IMR-90 (cell line): ENCODE measurements at regions not wholly inside any gene's neighbourhood (a gene's known extent, or its start where the extent isn't known, plus 50 kb on each side); places are given as distances from the start of the nearest gene placed in this dataset.

Experiments
- ATAC-seq: fragments of 200-7000 bp; cut with Tn5 transposase; 2 replicates; pipeline ENCODE4 v1.9.1; 2020; ENCODE audit warnings: low read depth, mild to moderate bottlenecking, moderate library complexity
- BruUV-seq: library from RNA; stranded (reverse); fragments of 400-500 nt; replicated peaks from 2 replicates; lab custom pipeline; 2021; lab: Mats Ljungman, UMichigan
- CTCF ChIA-PET: fragments of 300-600 bp; formaldehyde crosslinking; extraction: SDS; loops from one replicate; lab custom pipeline; 2021; ENCODE audit warnings: antibody characterized with exemption; lab: Yijun Ruan, JAX
- POLR2A ChIA-PET: fragments of 300-600 bp; sonication (Branson Sonifier 250); formaldehyde crosslinking; loops from one replicate; lab custom pipeline; 2022; ENCODE audit warnings: antibody characterized with exemption; ENCODE audit not compliant: unreplicated experiment; lab: Charles Lee
- DNase-seq: peaks from one replicate; pipeline ENCODE4 v3.0.0; 2013
- H2AFZ ChIP-seq: replicated peaks from 2 replicates; pipeline ENCODE3; 2013; ENCODE audit warnings: low read length, mild to moderate bottlenecking; ENCODE audit not compliant: poor library complexity
- H2AK5ac ChIP-seq: 2 replicates; pipeline ENCODE4 v1.6.1; 2013; ENCODE audit warnings: low read depth, low read length, inconsistent platforms
- H2AK9ac ChIP-seq: replicated peaks from 2 replicates; pipeline ENCODE3; 2013; ENCODE audit warnings: mild to moderate bottlenecking, low read depth, low read length, moderate library complexity; ENCODE audit not compliant: poor library complexity
- H2BK120ac ChIP-seq: 2 replicates; pipeline ENCODE4 v1.6.1; 2013; ENCODE audit warnings: low read depth, low read length, inconsistent platforms
- H2BK15ac ChIP-seq: 3 replicates; pipeline ENCODE4 v1.6.1; 2013; ENCODE audit warnings: low read depth, low read length, inconsistent platforms
- H2BK20ac ChIP-seq: 2 replicates; pipeline ENCODE4 v1.6.1; 2013; ENCODE audit warnings: low read depth, mild to moderate bottlenecking, inconsistent platforms, low read length, moderate library complexity
- H2BK5ac ChIP-seq: 2 replicates; pipeline ENCODE4 v1.6.1; 2013; ENCODE audit warnings: mild to moderate bottlenecking, low read depth, low read length, inconsistent platforms; ENCODE audit not compliant: poor library complexity, severe bottlenecking
- H3K14ac ChIP-seq: replicated peaks from 2 replicates; pipeline ENCODE4 v1.6.1; 2013; ENCODE audit warnings: low read depth, low read length, inconsistent platforms
- H3K18ac ChIP-seq: 2 replicates; pipeline ENCODE4 v1.6.1; 2013; ENCODE audit warnings: low read depth, low read length, control low read depth
- H3K23ac ChIP-seq: 2 replicates; pipeline ENCODE4 v1.6.1; 2013; ENCODE audit warnings: low read depth, low read length, inconsistent platforms
- H3K27ac ChIP-seq: 2 replicates; pipeline ENCODE4 v1.5.1; 2013; ENCODE audit warnings: mild to moderate bottlenecking, control low read depth, low read length; ENCODE audit not compliant: insufficient read depth
- H3K27me3 ChIP-seq: 2 replicates; pipeline ENCODE4 v1.6.1; 2013; ENCODE audit warnings: low read length; ENCODE audit not compliant: control insufficient read depth, insufficient read depth
- H3K36me3 ChIP-seq: 2 replicates; pipeline ENCODE4 v1.6.1; 2013; ENCODE audit warnings: low read length, mixed read lengths; ENCODE audit not compliant: control insufficient read depth, insufficient read depth
- H3K4ac ChIP-seq: 2 replicates; pipeline ENCODE4 v1.6.1; 2013; ENCODE audit warnings: low read depth, low read length, inconsistent platforms
- H3K4me1 ChIP-seq: 2 replicates; pipeline ENCODE4 v1.6.1; 2013; ENCODE audit warnings: low read length, mixed read lengths; ENCODE audit not compliant: control insufficient read depth, insufficient read depth
- H3K4me2 ChIP-seq: 2 replicates; pipeline ENCODE4 v1.6.1; 2013; ENCODE audit warnings: low read depth, mild to moderate bottlenecking, control low read depth, low read length, moderate library complexity
- H3K4me3 ChIP-seq: 2 replicates; pipeline ENCODE4 v1.5.1; 2013; ENCODE audit warnings: low read depth, mild to moderate bottlenecking, control low read depth, low read length, moderate library complexity; ENCODE audit not compliant: insufficient read depth
- H3K56ac ChIP-seq: 2 replicates; pipeline ENCODE4 v1.6.1; 2013; ENCODE audit warnings: low read length, inconsistent platforms; ENCODE audit not compliant: insufficient read depth; ENCODE audit errors: extremely low read depth
- H3K79me1 ChIP-seq, 2 experiments: 2 replicates each; pipeline ENCODE4 v1.6.1; 2013; ENCODE audit warnings: low read length in 2 of 2, inconsistent platforms in 1 of 2, low read depth in 1 of 2
- H3K9ac ChIP-seq: 2 replicates; pipeline ENCODE4 v1.6.1; 2013; ENCODE audit warnings: low read depth, low read length, control low read depth
- H3K9me1 ChIP-seq: 2 replicates; pipeline ENCODE4 v1.6.1; 2013; ENCODE audit warnings: low read length, inconsistent platforms; ENCODE audit not compliant: insufficient read depth
- H3K9me3 ChIP-seq: 2 replicates; pipeline ENCODE4 v1.6.1; 2013; ENCODE audit warnings: low read length; ENCODE audit not compliant: control insufficient read depth, insufficient read depth
- H4K20me1 ChIP-seq: 2 replicates; pipeline ENCODE4 v1.6.1; 2013; ENCODE audit warnings: low read length, inconsistent platforms; ENCODE audit not compliant: insufficient read depth
- H4K5ac ChIP-seq: 2 replicates; pipeline ENCODE4 v1.6.1; 2013; ENCODE audit warnings: mild to moderate bottlenecking, low read depth, low read length, control low read depth
- H4K8ac ChIP-seq, 2 experiments: 2 replicates each; pipeline ENCODE4 v1.6.1; 2013; ENCODE audit warnings: low read depth in 2 of 2, low read length in 2 of 2, control low read depth in 1 of 2, inconsistent platforms in 1 of 2
- H4K91ac ChIP-seq: 2 replicates; pipeline ENCODE4 v1.6.1; 2013; ENCODE audit warnings: low read depth, low read length, inconsistent platforms; ENCODE audit not compliant: insufficient read depth
- MAFK ChIP-seq: IDR thresholded peaks from 2 replicates; pipeline ENCODE4 v1.6.1; 2012; ENCODE audit warnings: low read depth, low read length, improper control_type of control experiment
- NFE2L2 ChIP-seq: fragments of 150-350 bp; IDR thresholded peaks from 2 replicates; pipeline ENCODE4 v1.6.1; 2016; ENCODE audit warnings: low read depth, mild to moderate bottlenecking, low read length
- WGBS, 2 experiments: methylation state at CpG; one replicate each; pipeline versions ENCODE4 v1.1.5 to v1.1.7; 2013; ENCODE audit warnings: missing lambda C conversion rate in 2 of 2; ENCODE audit not compliant: insufficient read length in 1 of 2; ENCODE audit errors: extremely low coverage in 2 of 2; 5-methylcytosine and 5-hydroxymethylcytosine counted together
- dilution Hi-C: fragments of 300-500 bp; cut with HindIII; formaldehyde crosslinking; loops from one replicate; pipeline ENCODE4 v1.14.3; 2018; ENCODE audit warnings: low sequenced_read_pairs; ENCODE audit not compliant: unreplicated experiment
- in situ Hi-C: fragments of 300-500 bp; cut with MboI; formaldehyde crosslinking; loops from 3 replicates; pipeline ENCODE4 v1.14.3; 2019; ENCODE audit warnings: low sequenced_read_pairs, inconsistent platforms, mixed read lengths
- intact Hi-C: fragments of 100-400 bp; cut with micrococcal nuclease; formaldehyde crosslinking; loops from 2 replicates; pipeline ENCODE4 v1.10.0; 2022
- TF ChIP-seq, protein P1 (sequence below): fragments of 150-350 bp; IDR thresholded peaks from 2 replicates; pipeline ENCODE4 v1.6.1; 2016; ENCODE audit warnings: low read depth, mild to moderate bottlenecking, low read length, moderate library complexity, borderline replicate concordance

DNA sequence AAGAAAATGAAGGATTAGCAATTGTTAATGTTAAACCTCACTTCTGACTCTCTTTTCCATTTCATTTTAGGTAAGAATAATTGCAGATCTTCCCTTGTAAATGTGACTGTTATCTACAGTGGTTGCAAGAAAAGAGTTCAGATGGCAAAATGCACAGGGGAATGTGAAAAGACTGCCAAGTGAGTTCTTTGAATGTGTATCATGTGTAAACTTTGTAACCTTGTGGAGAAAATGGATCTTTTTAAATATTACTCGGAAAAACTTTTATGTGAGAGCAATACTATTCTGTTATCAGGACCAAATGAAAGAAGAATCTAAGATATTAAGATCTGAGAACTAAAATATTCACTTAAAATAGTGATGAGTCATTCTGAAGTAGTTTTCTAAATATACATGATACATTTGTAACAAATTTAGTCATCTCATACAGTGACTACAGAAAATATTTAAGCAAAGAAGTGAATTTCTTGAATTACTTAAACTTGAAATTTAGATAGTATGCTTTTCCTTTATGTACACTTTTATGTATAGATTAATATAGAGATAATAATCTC lies 122.5 kb upstream of the CNTN1 start:
- intact Hi-C loops: no loop called here
- peak; percentile 2 for DNase-seq
- H2BK120ac ChIP-seq: no peak overlapping the region
- H2BK20ac ChIP-seq: no peak overlapping the region
- no peak overlapping the region for H2AK5ac ChIP-seq
- H2AFZ ChIP-seq: no peak overlapping the region
- H2BK5ac ChIP-seq: no peak overlapping the region
- H3K9me1 ChIP-seq: no peaks in the 10 kb centered on the region
- no peaks in the 10 kb centered on the region for H3K4me1 ChIP-seq
- ChIA-PET POLR2A (no interaction called here), CTCF (no interaction called here)
- no peak overlapping the region for H3K4me3 ChIP-seq
- H3K36me3 ChIP-seq: no peaks in the 10 kb centered on the region
- in situ Hi-C loops: no loop called here
- WGBS, 2 experiments: no CpG with 5 or more reads among the region's 1 CpG
- no peak overlapping the region for H3K4me2 ChIP-seq
- no peak overlapping the region for H4K5ac ChIP-seq
- no peak for ATAC-seq
- peaks cover 4% of the 10 kb centered on the region; the same call in 1 of the 2 replicates for H3K9me3 ChIP-seq
- no peaks in the 10 kb centered on the region for H4K20me1 ChIP-seq
- no peak overlapping the region for H3K23ac ChIP-seq
- dilution Hi-C loops: no loop called here
- H3K79me1 ChIP-seq: no peaks in the 10 kb centered on the region
- no peak overlapping the region for H3K9ac ChIP-seq
- H3K27ac ChIP-seq: no peak overlapping the region
- TF ChIP-seq, protein P1, sequence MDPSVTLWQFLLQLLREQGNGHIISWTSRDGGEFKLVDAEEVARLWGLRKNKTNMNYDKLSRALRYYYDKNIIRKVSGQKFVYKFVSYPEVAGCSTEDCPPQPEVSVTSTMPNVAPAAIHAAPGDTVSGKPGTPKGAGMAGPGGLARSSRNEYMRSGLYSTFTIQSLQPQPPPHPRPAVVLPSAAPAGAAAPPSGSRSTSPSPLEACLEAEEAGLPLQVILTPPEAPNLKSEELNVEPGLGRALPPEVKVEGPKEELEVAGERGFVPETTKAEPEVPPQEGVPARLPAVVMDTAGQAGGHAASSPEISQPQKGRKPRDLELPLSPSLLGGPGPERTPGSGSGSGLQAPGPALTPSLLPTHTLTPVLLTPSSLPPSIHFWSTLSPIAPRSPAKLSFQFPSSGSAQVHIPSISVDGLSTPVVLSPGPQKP: no peak
- peak; percentile 84 for TF ChIP-seq NFE2L2
- 0 out of 2 replicates have a peak, but pooled peaks have one; percentile 3 for TF ChIP-seq MAFK
- no peaks in the 10 kb centered on the region for H3K27me3 ChIP-seq
- H4K8ac ChIP-seq: no peak overlapping the region
- no TSS peak for BruUV-seq
- no peak overlapping the region for H2BK15ac ChIP-seq
- H2AK9ac ChIP-seq: no peak overlapping the region
- no peak overlapping the region for H3K18ac ChIP-seq
- no peak overlapping the region for H4K91ac ChIP-seq
- no peak overlapping the region for H3K4ac ChIP-seq
- no peak overlapping the region for H3K14ac ChIP-seq
- no peak overlapping the region for H3K56ac ChIP-seq
